ENCODE measurements at regions not wholly inside any gene's neighbourhood (a gene's known extent, or its start where the extent isn't known, plus 50 kb on each side); places are given as distances from the start of the nearest gene placed in this dataset.

DNA sequence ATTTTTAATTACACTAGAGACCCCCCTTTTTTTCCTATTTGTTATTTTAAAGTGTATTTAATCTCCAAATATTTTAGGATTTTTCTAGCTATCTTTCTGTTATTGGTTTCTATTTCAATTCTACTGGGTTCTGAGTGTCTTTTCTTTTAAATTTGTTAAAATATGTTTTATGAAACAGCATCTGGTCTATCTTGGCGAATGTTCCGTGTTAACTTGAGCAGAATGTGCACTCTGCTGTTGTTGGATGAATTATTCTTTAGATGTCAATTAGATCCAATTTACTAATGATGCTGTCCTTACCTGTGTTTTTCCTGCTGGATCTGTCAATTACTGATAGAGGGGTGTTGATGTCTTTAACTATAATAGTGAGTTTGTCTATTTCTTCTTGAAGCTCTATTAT is 462.0 kb upstream of the CNTN3 start:
- no peaks in the 10 kb centered on the region for H3K36me3 ChIP-seq (ENCODE audit: control insufficient read depth in 2 of 2, insufficient read depth in 2 of 2, low read length in 1 of 2)
- ChIA-PET RAD21 (ENCODE audit: unreplicated experiment) (no interaction called here), SMC1A (ENCODE audit: uncharacterized antibody, unreplicated experiment) (no interaction called here), CTCF (interaction anchor here (0.8 kb wide), 1 partner anchor 30 kb away, joined by 4 read pairs; no protein-coding TSS in a partner anchor), POLR2A (no interaction called here)
- DNase-seq (ENCODE audit: low read depth, low spot score) = no peak
- FAIRE-seq = no peak
- in situ Hi-C loops (cut with MboI) = no loop called here
- no peaks in the 10 kb centered on the region for H3K4me1 ChIP-seq (ENCODE audit: control insufficient read depth, insufficient read depth, low read length)
- no peaks in the 10 kb centered on the region for H3K27me3 ChIP-seq (replicated peaks in 1 of 2; ENCODE audit: control insufficient read depth in 2 of 2, insufficient read depth in 2 of 2, low read length in 1 of 2)
- no peak for ATAC-seq
- BruUV-seq (replicated peaks) = no TSS peak
- H4K20me1 ChIP-seq (ENCODE audit: control insufficient read depth, insufficient read depth) = no peaks in the 10 kb centered on the region
- TF ChIP-seq, protein P1, sequence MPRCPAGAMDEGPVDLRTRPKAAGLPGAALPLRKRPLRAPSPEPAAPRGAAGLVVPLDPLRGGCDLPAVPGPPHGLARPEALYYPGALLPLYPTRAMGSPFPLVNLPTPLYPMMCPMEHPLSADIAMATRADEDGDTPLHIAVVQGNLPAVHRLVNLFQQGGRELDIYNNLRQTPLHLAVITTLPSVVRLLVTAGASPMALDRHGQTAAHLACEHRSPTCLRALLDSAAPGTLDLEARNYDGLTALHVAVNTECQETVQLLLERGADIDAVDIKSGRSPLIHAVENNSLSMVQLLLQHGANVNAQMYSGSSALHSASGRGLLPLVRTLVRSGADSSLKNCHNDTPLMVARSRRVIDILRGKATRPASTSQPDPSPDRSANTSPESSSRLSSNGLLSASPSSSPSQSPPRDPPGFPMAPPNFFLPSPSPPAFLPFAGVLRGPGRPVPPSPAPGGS (IDR thresholded peaks at IDR 0.05; ENCODE audit: borderline replicate concordance, insufficient read depth, low read depth, low read length, poor library complexity, severe bottlenecking) = no peak
- intact Hi-C loops (cut with micrococcal nuclease; ENCODE audit: unreplicated experiment) = no loop called here
- H3K79me2 ChIP-seq (ENCODE audit: control insufficient read depth, insufficient read depth, low read length) = no peaks in the 10 kb centered on the region
- H3K4me2 ChIP-seq (ENCODE audit: control insufficient read depth, insufficient read depth) = no peak overlapping the region
- no peaks in the 10 kb centered on the region for H3K9me3 ChIP-seq (replicated peaks; ENCODE audit: control insufficient read depth, insufficient read depth, low read length)
- no peak overlapping the region for H3K27ac ChIP-seq (ENCODE audit: control insufficient read depth, insufficient read depth)
- WGBS (ENCODE audit: insufficient coverage, insufficient replicate concordance, low lambda C conversion rate, missing lambda C conversion rate) = 12% methylated on average over 2 of the region's 2 CpGs
- H3K4me3 ChIP-seq = no peak overlapping the region
- no peak overlapping the region for H3K9ac ChIP-seq (ENCODE audit: control insufficient read depth, insufficient read depth, low read length)
- H2AFZ ChIP-seq (ENCODE audit: control insufficient read depth, low read depth, low read length) = no peak overlapping the region

DNA sequence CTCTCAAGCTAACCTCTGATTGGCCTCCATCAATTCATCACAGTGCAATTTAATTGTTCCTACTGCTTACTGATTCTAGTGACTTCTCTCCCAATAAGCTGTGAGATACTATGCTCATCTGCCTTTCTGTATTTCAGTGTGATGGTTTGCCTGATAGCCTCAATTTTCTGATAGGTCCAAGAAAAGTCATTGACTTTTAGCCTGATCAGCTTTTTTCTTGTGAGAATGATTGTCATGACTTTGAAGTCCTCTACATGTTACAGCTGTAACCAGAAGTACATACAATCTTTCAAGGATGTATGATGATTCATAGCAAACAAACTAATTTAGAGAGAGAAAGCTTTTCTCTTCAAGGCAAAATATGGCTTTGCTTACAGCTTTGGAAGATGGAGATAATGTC is 463.8 kb upstream of the CNTN3 start:
- Histone ChIP-seq H3K4me3 (no peak overlapping the region), H3K79me2 (ENCODE audit: control insufficient read depth, insufficient read depth, low read length) (no peaks in the 10 kb centered on the region), H4K20me1 (ENCODE audit: control insufficient read depth, insufficient read depth) (no peaks in the 10 kb centered on the region), H3K27me3 (replicated peaks in 1 of 2; ENCODE audit: control insufficient read depth in 2 of 2, insufficient read depth in 2 of 2, low read length in 1 of 2) (no peaks in the 10 kb centered on the region), H3K9me3 (replicated peaks; ENCODE audit: control insufficient read depth, insufficient read depth, low read length) (no peaks in the 10 kb centered on the region), H2AFZ (ENCODE audit: control insufficient read depth, low read depth, low read length) (no peak overlapping the region), H3K4me2 (ENCODE audit: control insufficient read depth, insufficient read depth) (no peak overlapping the region), H3K9ac (ENCODE audit: control insufficient read depth, insufficient read depth, low read length) (no peak overlapping the region), H3K4me1 (ENCODE audit: control insufficient read depth, insufficient read depth, low read length) (no peaks in the 10 kb centered on the region), H3K36me3 (ENCODE audit: control insufficient read depth in 2 of 2, insufficient read depth in 2 of 2, low read length in 1 of 2) (no peaks in the 10 kb centered on the region), H3K27ac (ENCODE audit: control insufficient read depth, insufficient read depth) (no peak overlapping the region)
- DNase-seq (ENCODE audit: low read depth, low spot score) = no peak
- RAD21 ChIA-PET (ENCODE audit: unreplicated experiment) = interaction anchor here (0.6 kb wide), 1 partner anchor 8 kb away, joined by 3 read pairs; no protein-coding TSS in a partner anchor
- FAIRE-seq = no peak
- CTCF ChIA-PET = no interaction called here
- SMC1A ChIA-PET (ENCODE audit: uncharacterized antibody, unreplicated experiment) = no interaction called here
- POLR2A ChIA-PET = no interaction called here
- TF ChIP-seq ZNF217 (IDR thresholded peaks at IDR 0.05) = no peak
- TF ChIP-seq ZNF622 (IDR thresholded peaks at IDR 0.05) = no peak
- TF ChIP-seq, protein P2, sequence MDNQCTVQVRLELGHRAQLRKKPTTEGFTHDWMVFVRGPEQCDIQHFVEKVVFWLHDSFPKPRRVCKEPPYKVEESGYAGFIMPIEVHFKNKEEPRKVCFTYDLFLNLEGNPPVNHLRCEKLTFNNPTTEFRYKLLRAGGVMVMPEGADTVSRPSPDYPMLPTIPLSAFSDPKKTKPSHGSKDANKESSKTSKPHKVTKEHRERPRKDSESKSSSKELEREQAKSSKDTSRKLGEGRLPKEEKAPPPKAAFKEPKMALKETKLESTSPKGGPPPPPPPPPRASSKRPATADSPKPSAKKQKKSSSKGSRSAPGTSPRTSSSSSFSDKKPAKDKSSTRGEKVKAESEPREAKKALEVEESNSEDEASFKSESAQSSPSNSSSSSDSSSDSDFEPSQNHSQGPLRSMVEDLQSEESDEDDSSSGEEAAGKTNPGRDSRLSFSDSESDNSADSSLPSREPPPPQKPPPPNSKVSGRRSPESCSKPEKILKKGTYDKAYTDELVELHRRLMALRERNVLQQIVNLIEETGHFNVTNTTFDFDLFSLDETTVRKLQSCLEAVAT (IDR thresholded peaks at IDR 0.05) = no peak
- intact Hi-C loops (cut with micrococcal nuclease; ENCODE audit: unreplicated experiment) = no loop called here
- in situ Hi-C loops (cut with MboI) = no loop called here
- BruUV-seq (replicated peaks) = no TSS peak
- ATAC-seq = no peak

Data from GM12878 (cell line).